ENCODE measurements at regions not wholly inside any gene's neighbourhood (a gene's known extent, or its start where the extent isn't known, plus 50 kb on each side); places are given as distances from the start of the nearest gene placed in this dataset.

DNA sequence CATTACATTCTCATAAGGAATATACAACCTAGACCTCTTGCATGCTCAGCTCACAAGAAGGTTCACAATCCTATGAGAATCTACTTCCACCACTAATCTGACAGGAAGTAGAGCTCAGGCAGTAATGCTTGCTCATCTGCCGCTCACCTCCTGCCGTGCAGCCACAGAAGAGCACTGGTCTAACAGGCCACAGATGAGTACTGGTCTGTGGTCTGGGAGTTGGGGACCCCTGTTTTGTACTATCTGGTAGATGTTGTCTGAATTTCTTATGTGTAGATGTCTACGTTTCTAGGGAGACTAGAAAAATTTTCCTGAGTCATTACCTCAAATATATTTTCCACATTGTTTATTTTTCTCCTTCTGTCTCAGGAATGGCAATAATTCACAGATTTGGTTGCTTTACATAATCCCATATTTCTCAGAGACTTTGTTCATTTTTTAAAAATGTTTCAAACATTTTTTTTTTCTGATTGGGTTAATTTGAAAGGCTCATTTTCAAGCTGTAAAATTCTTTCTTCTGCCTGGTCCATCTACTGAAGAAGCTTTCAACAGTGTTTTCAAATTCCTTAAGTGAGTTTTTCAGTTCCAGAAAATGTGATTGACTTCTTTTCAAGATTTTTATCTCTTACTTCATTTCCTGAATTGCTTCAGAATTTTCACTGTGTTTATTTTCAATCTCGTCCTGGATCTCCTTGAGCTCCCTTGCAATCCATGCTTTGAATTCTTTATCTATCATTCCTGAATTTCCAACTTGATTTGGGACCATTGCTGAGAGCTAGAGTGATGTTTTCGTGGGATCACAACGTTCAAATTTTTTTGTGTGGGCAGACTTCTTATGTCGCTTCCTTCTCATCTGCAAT is 1322.2 kb downstream of the PCDH9 start:
- TF ChIP-seq, protein P1, sequence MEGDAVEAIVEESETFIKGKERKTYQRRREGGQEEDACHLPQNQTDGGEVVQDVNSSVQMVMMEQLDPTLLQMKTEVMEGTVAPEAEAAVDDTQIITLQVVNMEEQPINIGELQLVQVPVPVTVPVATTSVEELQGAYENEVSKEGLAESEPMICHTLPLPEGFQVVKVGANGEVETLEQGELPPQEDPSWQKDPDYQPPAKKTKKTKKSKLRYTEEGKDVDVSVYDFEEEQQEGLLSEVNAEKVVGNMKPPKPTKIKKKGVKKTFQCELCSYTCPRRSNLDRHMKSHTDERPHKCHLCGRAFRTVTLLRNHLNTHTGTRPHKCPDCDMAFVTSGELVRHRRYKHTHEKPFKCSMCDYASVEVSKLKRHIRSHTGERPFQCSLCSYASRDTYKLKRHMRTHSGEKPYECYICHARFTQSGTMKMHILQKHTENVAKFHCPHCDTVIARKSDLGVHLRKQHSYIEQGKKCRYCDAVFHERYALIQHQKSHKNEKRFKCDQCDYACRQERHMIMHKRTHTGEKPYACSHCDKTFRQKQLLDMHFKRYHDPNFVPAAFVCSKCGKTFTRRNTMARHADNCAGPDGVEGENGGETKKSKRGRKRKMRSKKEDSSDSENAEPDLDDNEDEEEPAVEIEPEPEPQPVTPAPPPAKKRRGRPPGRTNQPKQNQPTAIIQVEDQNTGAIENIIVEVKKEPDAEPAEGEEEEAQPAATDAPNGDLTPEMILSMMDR (IDR thresholded peaks at IDR 0.05): no peak
- TF ChIP-seq ZFX (IDR thresholded peaks at IDR 0.05; ENCODE audit: borderline replicate concordance): no peak
- H3K27ac ChIP-seq: no peak overlapping the region

DNA sequence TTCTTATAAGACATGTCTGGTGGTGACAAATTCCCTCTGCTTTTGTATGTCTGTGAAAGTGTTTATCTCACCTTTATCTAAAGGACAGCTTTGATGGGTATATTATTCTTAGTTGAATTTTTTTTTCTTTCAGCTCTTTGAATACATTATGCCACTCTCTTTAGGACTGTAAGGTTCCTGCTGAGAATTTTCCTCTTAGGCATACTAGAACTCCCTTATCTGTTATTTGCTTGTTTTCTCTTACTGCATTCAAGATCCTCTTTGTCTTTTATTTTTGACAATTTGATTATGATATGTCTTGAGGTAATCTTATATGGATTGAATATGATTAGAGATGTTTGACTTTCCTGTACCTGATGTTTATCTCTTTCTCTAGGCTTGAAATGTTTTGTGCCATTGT is 1328.4 kb downstream of the PCDH9 start:
- no peak overlapping the region for H3K27ac ChIP-seq
- no peak for TF ChIP-seq ZFX (IDR thresholded peaks at IDR 0.05; ENCODE audit: borderline replicate concordance)
- TF ChIP-seq, protein P1 (IDR thresholded peaks at IDR 0.05): no peak

DNA sequence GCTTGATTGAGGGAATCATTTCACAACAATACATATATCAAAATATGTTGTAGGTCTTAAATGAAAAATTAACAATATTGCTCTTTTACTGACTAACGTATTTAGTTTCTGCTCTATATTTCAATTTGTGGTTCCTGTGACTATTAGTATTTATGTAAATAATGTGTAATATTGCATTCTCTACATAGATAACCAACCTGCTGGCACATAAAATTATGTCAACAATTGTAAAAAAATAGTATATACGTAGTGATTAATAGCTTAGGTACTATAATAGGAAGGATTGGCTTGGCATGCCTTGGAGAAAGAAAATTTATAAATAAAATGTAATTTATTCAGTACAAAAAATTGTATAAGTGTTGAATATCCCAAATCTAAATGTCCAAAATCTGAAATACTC is 1336.1 kb downstream of the PCDH9 start:
- H3K27ac ChIP-seq: no peak overlapping the region
- TF ChIP-seq, protein P1 (IDR thresholded peaks at IDR 0.05): no peak
- no peak for TF ChIP-seq ZFX (IDR thresholded peaks at IDR 0.05; ENCODE audit: borderline replicate concordance)

DNA sequence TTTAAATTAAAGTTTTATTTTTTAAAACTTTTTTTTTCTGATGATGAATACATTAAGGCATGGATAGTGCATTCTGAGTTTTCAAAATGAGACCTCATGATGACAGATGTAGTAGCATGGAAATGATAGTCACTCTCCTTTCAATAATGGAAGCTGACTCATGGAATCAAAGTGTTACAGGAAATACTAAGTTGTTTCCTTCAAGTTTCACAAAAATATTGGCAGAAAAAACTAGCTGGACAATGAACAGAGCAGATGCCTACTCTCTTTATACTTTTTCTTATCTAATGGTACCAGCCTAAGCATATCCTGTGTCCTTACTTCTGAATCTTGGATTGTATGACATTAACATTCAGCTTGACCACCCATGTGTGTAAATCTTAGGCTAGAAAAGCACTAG is 1337.3 kb downstream of the PCDH9 start:
- no peak overlapping the region for H3K27ac ChIP-seq
- TF ChIP-seq ZFX (IDR thresholded peaks at IDR 0.05; ENCODE audit: borderline replicate concordance): no peak
- TF ChIP-seq, protein P1 (IDR thresholded peaks at IDR 0.05): no peak

DNA sequence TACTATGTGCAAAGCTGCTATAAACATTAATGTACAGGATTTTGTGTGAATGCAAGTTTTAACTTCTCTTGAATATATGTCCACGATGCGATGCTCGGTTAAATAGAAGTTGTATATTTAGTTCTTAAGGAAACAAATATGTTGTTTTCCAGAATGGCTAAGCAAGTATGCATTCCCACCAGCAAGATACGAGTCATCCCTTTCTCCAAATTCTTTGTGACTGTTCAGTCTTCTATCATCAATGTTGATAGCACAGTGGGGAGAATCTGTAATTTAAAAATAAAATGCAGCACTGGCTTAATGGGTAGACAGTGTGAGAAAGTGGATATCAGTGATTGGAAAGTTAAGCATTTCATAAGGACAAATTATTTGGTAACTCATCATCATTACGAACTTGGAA is 1340.8 kb downstream of the PCDH9 start:
- H3K27ac ChIP-seq: no peak overlapping the region
- TF ChIP-seq, protein P1 (IDR thresholded peaks at IDR 0.05): no peak
- no peak for TF ChIP-seq ZFX (IDR thresholded peaks at IDR 0.05; ENCODE audit: borderline replicate concordance)

DNA sequence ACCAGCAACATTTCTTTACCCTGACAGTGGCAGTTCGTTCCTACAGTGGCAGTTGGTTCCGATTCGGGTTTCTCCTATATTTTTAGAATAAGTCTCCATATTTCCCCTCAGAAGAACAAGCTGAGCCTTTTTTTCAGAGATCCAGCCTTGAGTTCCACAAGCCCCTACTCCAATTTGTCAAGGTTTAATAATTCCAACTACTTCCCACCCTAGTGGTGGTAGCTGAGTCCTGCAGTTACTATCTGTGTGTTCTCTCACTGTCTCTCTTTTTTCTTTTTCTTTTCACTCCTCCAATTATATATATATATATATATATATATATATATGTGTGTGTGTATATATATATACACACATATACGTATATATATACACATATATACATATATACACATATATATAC is 1347.3 kb downstream of the PCDH9 start:
- TF ChIP-seq, protein P1 (IDR thresholded peaks at IDR 0.05): 0 out of 2 replicates have a peak, but pooled peaks have one; percentile 7
- TF ChIP-seq ZFX (IDR thresholded peaks at IDR 0.05; ENCODE audit: borderline replicate concordance): no peak

DNA sequence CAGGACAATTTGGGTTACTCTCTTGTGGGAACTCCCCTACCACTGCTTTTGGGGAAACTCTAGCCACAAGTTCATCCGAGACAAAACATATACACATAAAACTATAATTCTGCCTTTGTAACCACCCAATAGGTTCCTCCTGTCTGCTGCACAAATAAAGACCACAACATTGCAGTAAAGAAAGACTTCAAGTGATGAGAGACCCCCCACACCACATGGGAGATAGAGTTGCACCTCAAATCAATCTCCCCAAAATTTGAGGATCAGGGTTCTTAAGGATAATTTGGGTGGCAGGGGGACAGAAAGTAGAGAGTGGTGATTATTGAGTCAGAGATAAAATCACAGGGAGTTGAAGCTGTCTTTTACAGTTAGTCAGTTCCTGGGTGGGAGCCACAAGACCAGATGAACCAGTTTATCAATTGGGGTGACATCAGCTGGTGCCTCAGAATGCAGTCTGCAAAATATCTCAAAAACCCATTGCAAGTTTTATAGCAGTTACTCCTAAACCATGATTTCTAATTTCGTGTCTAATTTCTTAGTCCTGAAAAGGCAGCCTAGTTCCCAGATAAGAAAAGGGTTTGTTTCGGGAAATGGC is 1348.5 kb downstream of the PCDH9 start:
- H3K27ac ChIP-seq: no peak overlapping the region
- no peak for TF ChIP-seq ZFX (IDR thresholded peaks at IDR 0.05; ENCODE audit: borderline replicate concordance)
- TF ChIP-seq, protein P1 (IDR thresholded peaks at IDR 0.05): no peak

More for the DNA sequence above, 1347.3 kb downstream of the PCDH9 start:
- H3K27ac ChIP-seq: no peak overlapping the region

Data from 22Rv1 (cell line).